ENCODE measurements at regions not wholly inside any gene's neighbourhood (a gene's known extent, or its start where the extent isn't known, plus 50 kb on each side); places are given as distances from the start of the nearest gene placed in this dataset.

DNA sequence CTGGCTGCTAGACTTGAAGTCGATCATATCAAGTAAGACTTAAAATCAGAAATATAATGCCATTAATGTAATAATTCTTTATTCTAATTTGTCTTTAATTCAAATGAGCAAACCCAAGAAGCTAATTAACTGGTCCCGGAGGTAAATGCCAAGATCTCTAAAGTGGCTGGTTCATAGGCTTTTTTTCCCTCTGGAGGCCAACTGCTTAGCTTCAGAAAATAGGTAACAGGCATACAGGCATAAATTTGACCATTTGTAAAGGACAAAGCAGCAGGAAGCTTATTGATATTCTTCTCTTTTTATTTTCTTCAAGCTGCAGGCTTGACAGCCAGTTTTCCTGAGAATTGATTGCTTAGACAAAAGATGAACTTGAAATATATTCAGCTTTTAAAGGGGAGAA is 158.6 kb upstream of the RAP2B start:
- DNase-seq (ENCODE audit: low read depth): no peak
- TF ChIP-seq, protein P1, sequence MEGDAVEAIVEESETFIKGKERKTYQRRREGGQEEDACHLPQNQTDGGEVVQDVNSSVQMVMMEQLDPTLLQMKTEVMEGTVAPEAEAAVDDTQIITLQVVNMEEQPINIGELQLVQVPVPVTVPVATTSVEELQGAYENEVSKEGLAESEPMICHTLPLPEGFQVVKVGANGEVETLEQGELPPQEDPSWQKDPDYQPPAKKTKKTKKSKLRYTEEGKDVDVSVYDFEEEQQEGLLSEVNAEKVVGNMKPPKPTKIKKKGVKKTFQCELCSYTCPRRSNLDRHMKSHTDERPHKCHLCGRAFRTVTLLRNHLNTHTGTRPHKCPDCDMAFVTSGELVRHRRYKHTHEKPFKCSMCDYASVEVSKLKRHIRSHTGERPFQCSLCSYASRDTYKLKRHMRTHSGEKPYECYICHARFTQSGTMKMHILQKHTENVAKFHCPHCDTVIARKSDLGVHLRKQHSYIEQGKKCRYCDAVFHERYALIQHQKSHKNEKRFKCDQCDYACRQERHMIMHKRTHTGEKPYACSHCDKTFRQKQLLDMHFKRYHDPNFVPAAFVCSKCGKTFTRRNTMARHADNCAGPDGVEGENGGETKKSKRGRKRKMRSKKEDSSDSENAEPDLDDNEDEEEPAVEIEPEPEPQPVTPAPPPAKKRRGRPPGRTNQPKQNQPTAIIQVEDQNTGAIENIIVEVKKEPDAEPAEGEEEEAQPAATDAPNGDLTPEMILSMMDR (IDR thresholded peaks at IDR 0.05; ENCODE audit: insufficient read depth, low read length, severe bottlenecking): no peak
- FAIRE-seq: no peak

DNA sequence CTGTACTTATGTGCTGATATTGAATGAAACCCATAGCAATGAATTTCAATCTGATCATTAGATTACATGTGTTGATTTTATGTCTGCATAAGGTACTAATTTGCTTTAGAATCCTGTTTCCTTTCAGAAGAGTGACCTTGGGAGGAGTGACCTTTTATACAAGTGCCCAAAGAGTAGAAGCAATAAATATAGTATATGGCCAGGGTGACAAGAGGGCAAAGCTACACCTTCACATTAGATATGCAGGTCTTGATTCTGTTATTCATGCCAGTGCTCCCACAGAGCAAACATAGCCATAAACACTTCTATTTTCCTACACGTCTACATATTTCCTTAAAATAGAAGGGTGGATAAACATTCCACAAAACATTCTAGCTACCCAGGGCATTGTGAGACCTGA is 158.2 kb upstream of the RAP2B start:
- Histone ChIP-seq H3K4me3 (ENCODE audit: low read depth, low read length) (no peak overlapping the region), H3K36me3 (ENCODE audit: control insufficient read depth, insufficient read depth, low read length) (no peaks in the 10 kb centered on the region), H3K27me3 (ENCODE audit: control insufficient read depth, insufficient read depth, low read length) (no peaks in the 10 kb centered on the region)
- DNase-seq (ENCODE audit: low read depth): no peak
- TF ChIP-seq, protein P1 (IDR thresholded peaks at IDR 0.05; ENCODE audit: insufficient read depth, low read length, severe bottlenecking): no peak
- FAIRE-seq: no peak

More for the DNA sequence above, 158.6 kb upstream of the RAP2B start:
- Histone ChIP-seq H3K36me3 (ENCODE audit: control insufficient read depth, insufficient read depth, low read length) (no peaks in the 10 kb centered on the region), H3K27me3 (ENCODE audit: control insufficient read depth, insufficient read depth, low read length) (no peaks in the 10 kb centered on the region), H3K4me3 (ENCODE audit: low read depth, low read length) (no peak overlapping the region)

DNA sequence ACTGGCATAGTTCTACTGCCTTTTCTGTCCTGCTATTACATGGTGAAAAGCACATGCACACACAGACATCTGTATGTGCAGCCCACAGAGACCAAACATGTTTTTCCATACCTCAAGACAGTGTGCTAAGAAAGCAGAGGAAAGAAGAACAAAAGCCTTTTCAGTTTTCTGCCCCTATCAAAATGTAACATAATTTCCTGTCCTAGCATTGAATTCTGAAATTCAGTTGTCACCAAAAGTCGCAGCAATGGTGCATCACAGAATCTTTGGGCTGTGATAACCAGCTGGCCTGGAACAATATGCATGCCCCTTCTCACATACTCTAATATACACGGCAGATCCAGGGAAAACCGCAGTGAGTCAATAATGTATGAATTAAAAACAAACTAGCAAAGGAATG is 153.8 kb upstream of the RAP2B start:
- Histone ChIP-seq H3K36me3 (ENCODE audit: control insufficient read depth, insufficient read depth, low read length) (no peaks in the 10 kb centered on the region), H3K4me3 (ENCODE audit: low read depth, low read length) (no peak overlapping the region), H3K27me3 (ENCODE audit: control insufficient read depth, insufficient read depth, low read length) (no peaks in the 10 kb centered on the region)
- DNase-seq (ENCODE audit: low read depth) (no peak), FAIRE-seq (no peak)
- TF ChIP-seq, protein P1 (IDR thresholded peaks at IDR 0.05; ENCODE audit: insufficient read depth, low read length, severe bottlenecking): no peak

DNA sequence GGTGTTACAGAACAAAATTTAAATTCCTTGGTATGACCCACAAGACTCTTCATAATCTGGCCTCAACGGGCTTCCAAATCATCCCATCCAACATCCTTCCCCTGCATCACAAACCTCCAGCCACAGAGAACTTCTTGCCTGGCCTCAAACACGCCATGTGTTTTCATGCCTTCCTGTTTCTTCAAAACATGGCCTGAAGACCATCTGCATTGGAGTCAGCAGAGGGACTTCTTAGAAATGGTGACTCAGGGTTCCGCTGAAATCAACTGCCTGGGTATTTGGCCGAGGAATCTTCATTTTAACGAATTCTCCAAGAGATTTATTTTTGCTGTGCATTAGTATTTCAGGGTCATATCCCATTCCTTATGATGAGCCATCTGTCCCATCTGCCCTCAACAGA is 138.1 kb upstream of the RAP2B start:
- Histone ChIP-seq H3K27me3 (ENCODE audit: control insufficient read depth, insufficient read depth, low read length) (no peaks in the 10 kb centered on the region), H3K36me3 (ENCODE audit: control insufficient read depth, insufficient read depth, low read length) (no peaks in the 10 kb centered on the region), H3K4me3 (ENCODE audit: low read depth, low read length) (no peak overlapping the region)
- TF ChIP-seq, protein P1 (IDR thresholded peaks at IDR 0.05; ENCODE audit: insufficient read depth, low read length, severe bottlenecking): no peak
- no peak for FAIRE-seq
- DNase-seq (ENCODE audit: low read depth): no peak

DNA sequence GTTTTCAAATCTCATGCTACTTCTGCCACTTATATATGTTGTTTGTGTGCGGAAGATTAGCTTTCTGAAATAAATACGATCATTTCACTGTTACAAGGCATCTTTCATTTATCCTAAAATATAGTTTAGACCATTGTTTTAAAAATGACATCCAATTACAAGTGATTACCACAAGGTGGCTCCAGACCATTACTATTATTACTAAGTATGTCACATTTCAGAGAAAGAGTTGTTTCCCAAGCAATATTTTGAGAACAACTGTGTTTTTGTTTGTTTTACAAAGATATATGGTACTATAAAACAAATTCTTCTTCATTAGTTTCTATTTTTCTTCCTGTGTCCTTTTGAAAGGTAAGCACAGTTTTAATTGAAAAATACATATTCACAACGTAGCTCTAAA is 136.0 kb upstream of the RAP2B start:
- Histone ChIP-seq H3K27me3 (ENCODE audit: control insufficient read depth, insufficient read depth, low read length) (no peaks in the 10 kb centered on the region), H3K4me3 (ENCODE audit: low read depth, low read length) (no peak overlapping the region), H3K36me3 (ENCODE audit: control insufficient read depth, insufficient read depth, low read length) (no peaks in the 10 kb centered on the region)
- FAIRE-seq (no peak), DNase-seq (ENCODE audit: low read depth) (peak; percentile 54)
- TF ChIP-seq, protein P1 (IDR thresholded peaks at IDR 0.05; ENCODE audit: insufficient read depth, low read length, severe bottlenecking): peak; percentile 34

DNA sequence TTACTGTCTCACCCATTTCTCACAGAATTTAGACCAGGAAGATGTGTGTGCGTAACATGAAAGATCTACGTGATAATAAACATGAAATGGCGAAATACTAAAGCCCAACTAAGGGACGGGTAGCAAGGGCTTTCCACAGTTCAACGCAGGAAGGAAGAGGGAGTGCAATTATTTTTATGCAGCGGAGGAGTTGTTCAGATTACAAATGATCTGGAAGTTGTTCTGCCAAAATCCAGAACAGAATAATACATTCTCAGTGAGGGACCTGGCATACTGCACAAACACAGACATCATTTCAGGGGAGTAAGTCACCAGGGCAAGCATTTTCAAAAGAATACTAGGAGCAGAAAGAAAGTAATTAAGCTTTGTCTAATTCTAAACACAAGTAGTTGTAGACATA is 133.6 kb upstream of the RAP2B start:
- DNase-seq (ENCODE audit: low read depth) (no peak), FAIRE-seq (no peak)
- Histone ChIP-seq H3K4me3 (ENCODE audit: low read depth, low read length) (no peak overlapping the region), H3K27me3 (ENCODE audit: control insufficient read depth, insufficient read depth, low read length) (no peaks in the 10 kb centered on the region), H3K36me3 (ENCODE audit: control insufficient read depth, insufficient read depth, low read length) (no peaks in the 10 kb centered on the region)
- TF ChIP-seq, protein P1 (IDR thresholded peaks at IDR 0.05; ENCODE audit: insufficient read depth, low read length, severe bottlenecking): no peak

All from bronchial epithelial cell (primary cell).